Esophagus muscularis mucosa (tissue), 4 donors: ENCODE measurements at regions not wholly inside any gene's neighbourhood (a gene's known extent, or its start where the extent isn't known, plus 50 kb on each side); places are given as distances from the start of the nearest gene placed in this dataset.

Experiments used
- EP300 ChIP-seq: sonication (generic); formaldehyde crosslinking; IDR thresholded peaks from one replicate; pipeline ENCODE4 v1.6.1; 2017; ENCODE audit warnings: antibody characterized with exemption
- POLR2AphosphoS5 ChIP-seq, 2 donors: sonication (generic); formaldehyde crosslinking; IDR thresholded peaks; one replicate each; pipeline ENCODE4 v1.6.1; 2017; ENCODE audit warnings: antibody characterized with exemption in 2 of 2
- TF ChIP-seq, protein P1 (sequence below), 3 experiments: fragments of 200-600 bp in 2 of 3; fragments of 450-650 bp in 1 of 3; sonication (generic) in 2 of 3; IDR thresholded peaks; one replicate each; pipeline ENCODE4 v1.5.1; 2017 to 2019; ENCODE audit warnings: antibody characterized with exemption in 3 of 3, mild to moderate bottlenecking in 2 of 3, moderate library complexity in 1 of 3

GRCh38 chr6:158912655-158913054, 87.3 kb downstream of the RSPH3 start:
- TF ChIP-seq EP300 = no peak
- no peak for TF ChIP-seq POLR2AphosphoS5 (IDR thresholded peaks at IDR 0.05)
- TF ChIP-seq, protein P1, sequence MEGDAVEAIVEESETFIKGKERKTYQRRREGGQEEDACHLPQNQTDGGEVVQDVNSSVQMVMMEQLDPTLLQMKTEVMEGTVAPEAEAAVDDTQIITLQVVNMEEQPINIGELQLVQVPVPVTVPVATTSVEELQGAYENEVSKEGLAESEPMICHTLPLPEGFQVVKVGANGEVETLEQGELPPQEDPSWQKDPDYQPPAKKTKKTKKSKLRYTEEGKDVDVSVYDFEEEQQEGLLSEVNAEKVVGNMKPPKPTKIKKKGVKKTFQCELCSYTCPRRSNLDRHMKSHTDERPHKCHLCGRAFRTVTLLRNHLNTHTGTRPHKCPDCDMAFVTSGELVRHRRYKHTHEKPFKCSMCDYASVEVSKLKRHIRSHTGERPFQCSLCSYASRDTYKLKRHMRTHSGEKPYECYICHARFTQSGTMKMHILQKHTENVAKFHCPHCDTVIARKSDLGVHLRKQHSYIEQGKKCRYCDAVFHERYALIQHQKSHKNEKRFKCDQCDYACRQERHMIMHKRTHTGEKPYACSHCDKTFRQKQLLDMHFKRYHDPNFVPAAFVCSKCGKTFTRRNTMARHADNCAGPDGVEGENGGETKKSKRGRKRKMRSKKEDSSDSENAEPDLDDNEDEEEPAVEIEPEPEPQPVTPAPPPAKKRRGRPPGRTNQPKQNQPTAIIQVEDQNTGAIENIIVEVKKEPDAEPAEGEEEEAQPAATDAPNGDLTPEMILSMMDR (IDR thresholded peaks at IDR 0.05) = no peak
